C1 segment of cervical spinal cord (tissue), 14 donors: ENCODE measurements at regions not wholly inside any gene's neighbourhood (a gene's known extent, or its start where the extent isn't known, plus 50 kb on each side); places are given as distances from the start of the nearest gene placed in this dataset.
"Not testable (repeated sequence)": the region's sequence is repeated elsewhere in the genome, so short reads cannot be mapped to it uniquely, and the experiment has no call there.

Experiments used
- DNase-seq, 14 donors: peaks; one replicate each; lab custom pipeline; 2025; lab: John Stamatoyannopoulos, UW

DNA sequence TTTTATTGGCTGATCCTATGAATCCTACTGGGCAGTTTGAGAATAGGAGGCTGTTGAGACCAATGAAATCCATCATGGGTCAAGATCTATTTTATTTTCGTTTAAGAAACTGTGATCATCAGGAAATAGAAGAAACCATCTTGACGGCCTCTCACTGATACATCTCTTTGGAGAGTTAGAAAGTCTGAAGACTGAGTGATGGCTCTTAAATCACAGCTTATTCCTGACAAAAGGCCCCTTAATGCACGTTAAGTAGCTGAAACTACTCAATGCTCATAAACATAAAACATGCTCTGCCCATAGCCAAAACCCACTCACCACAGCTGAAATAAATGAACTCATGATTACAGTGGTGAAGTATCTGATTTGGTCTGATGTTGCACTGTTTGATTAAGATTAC, 784.5 kb upstream of the NEGR1 start:
- no peak for DNase-seq

DNA sequence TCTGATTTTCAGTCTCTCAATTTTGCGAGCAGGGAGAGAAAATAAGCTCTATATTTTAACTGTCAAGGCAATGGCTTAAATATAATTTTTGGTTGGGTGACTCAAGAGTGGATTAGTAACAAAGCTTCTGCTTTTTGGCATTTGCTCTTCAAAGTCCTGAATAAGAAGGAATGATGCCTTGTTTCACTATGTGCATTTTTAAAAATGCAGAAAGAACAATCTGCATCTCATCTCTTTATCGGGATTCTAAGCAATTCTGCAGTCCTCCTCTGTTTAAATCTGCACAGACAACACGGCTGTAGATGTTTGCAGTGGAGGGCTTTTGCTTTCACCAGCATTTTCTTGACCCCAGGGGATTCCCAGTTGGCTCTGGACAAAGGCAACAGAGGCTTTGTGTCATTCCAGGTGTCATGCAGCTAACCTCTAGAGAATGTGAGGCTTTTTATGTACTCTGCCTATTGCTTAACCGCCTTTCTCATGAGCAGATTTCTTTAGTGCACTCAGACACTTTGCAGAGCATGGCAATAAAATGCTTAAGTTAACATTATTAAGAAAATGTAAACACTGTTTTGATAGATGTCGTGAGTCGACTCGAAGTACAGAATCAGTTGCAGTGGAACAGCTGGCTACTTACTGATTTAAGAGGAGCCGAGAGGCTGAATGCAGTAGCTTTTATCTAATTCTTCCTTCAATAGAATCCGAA, 783.2 kb upstream of the NEGR1 start:
- no peak for DNase-seq

DNA sequence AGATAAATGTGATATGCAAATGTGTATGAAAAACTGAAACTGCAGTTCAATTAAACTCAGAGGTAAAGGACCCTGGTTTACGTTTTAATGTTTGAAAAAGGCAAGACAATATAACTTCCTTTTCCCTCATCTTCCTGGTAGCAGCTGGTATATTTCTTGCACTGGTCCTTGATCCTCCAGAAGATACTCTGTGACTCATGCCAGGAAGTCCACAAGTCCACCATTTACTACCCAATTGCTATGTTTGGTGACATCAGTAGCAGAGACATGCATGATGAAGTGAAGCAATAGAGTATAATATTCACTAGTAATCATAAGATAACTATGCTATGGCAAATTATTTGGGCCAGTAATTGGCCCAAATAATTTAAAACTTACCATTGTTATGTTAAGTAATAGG, 774.5 kb upstream of the NEGR1 start:
- DNase-seq: no peak

DNA sequence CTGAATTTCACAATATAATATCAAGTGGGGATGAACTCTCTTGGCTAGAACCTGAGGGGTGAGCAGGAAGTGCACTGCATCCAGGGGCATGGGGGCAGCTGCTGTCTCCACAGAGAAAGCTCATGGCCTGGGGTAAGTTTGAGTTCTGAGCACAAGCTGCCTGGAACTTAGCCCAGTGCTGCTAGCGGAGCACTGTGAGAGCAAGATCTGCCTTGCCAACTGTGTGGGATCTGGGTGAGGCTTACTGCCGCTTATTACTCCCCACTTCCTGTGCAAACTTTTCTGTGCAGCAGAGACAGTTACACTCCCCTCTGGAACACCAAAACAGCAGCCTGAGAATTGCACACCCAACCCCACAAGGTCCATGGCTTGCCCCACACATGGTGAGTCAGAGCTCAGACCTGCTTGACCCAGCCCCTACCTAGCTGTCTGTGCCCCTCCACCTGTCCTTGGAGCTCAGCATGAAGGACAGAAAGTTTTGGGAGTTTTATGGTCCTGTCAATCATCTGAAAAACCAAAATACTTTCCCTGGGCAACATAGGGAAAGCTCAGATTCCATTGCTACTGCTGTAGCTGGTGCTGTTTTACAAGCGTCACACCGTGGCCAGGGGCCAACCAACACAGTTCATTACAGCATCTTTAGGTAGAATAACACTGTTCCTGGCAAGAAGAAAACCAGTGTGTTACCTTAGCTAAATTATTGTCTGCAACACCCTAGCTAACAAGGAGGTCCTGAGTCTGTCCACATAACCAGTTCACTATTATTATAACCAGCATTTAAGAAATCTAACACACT, 762.1 kb upstream of the NEGR1 start:
- DNase-seq: peak in 1 of 14 donors; percentile 16

DNA sequence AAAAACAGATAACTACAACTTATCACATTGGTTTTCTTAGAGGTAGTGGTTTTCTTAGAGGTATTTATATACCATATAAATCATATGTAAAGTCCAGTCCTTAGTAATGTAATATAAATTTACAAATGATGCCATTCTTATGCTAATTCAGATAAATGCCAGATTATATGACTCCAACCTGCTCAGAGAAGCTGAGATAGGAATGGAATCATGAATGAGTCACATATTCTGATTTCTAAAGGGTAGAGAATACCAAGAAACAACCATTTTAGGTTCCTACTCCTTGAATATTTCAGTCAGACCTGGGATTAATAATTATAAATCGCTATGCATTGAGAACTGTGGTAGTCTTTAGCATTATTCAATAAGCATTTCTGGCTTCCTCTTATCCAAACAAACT, 760.1 kb upstream of the NEGR1 start:
- no peak for DNase-seq

DNA sequence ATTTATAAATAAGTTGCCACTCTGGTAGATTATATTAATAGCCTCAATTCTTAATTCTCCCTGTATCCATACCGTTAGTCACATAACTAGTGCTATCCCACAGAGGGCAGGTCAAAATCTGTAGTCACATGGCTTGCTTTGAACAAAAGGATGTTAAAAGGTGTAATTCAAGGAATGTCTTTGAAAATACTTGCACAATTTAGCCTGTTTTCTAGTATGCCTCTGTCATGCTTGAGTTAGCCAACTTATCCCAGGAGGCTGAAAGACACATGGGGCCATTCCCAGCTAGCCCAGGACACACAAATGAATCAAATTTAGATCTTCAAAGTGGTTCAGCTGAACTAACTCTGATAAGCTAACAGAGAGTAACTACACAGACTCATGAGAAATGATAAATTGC, 758.5 kb upstream of the NEGR1 start:
- no peak for DNase-seq

DNA sequence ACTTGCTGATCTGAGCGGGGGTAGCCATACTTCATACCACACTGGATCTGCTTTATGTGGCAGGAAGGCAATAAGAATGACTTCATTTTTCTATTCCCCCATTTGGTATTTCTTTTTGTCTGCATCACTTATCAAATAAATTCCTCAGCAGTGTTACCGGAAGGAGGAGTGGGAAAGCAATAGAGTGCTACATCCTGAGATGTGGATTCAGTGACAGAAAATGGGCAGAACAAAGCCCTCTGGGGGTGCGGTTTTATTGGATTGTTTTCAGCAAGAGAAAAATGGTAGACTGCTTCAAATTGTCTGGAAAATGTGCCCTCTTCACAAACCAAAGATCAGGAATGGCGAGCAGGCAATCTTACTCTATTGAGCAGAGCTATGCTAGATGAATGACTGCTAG, 751.9 kb upstream of the NEGR1 start:
- DNase-seq: no peak

DNA sequence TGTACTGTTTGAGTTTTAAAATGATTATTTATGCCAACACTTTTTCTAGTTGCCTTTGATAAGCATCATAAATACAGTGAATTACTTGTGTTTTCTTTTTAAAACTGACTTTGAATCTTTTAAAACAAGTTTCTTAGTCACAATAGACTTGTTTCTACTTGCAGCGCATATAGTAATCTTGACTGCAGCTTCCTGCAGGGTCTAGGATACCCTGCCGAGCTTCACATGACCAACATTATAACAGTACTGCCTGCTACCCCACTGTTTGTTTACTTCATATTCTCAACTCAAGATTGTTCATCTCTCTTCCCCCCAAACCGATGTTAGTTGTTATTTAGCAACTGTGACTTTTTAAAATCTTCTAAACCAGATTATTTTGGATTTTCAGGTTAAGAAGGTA, 751.3 kb upstream of the NEGR1 start:
- no peak for DNase-seq

DNA sequence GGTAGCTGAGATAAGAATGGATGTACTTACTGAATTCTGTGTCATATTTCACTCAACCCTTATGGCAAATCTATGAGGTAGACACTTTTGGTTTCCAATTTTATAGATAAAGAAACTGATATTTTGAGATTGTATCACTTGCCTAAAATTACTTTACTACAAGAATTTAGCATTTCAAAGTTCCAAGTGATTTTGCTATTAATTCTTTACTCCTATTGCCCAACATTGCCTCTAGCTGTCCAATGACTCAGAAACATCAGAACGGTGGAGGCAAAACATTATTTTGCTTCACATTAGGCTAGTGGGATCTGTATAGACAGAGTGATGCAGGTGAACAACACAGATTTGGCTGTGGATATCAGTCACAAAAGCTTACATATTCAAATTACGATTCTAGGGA, 747.2 kb upstream of the NEGR1 start:
- peak in 1 of 14 donors; percentile 0 for DNase-seq

DNA sequence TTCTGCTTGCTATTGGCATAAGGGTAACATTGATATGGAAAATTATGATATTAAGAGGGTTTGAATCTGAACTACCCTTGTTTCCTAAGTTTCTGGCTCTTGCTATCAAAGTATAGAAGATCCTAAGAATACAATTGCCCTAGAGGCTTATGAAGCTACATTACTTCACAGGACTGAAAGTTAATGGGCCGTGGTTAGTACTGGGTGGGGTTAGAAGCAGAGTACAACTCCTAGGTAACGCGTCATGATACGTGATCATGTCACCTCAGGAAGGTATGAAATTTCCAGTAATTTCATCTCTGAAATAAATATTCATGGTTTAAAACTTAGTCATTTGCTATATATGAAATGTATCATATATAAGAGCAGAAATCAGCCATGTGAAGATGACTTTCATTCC, 743.8 kb upstream of the NEGR1 start:
- no peak for DNase-seq

DNA sequence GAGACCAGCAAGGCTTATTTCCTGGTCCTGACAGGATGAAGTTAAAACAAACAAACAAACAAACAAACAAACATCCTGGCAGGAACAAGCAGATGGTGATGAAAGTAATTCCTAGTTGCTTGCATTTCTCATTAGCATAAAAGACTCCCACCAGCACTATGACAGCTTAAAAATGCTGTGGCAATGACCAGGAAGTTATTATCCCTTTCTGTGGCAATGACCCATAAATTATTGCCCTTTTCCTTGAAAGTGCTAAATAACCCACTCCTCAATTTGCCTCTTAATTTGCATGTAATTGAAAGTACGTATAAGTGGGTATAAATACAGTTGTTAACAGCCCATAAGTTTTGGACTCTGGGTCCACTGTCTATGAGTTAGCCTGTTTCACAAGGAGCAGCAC, 727.6 kb upstream of the NEGR1 start:
- DNase-seq: no peak

DNA sequence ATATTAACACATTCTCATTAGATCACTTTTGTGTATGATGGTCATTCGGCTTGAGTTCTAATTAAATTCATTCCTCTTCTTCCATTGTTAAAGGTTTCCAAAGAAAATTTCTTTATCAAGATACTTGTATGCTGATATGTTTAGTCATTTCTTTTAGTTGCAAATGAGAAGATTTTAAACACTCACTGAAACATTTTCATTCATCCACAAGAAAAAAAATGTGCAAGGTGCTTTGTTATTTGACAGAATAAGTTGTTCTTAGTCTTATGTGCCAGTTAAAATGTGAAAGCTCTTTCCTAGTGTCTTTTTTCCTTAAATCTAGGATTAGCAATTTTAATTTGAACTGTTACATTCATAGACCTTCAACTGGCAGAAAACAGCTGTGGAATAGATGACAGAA, 727.0 kb upstream of the NEGR1 start:
- no peak for DNase-seq

DNA sequence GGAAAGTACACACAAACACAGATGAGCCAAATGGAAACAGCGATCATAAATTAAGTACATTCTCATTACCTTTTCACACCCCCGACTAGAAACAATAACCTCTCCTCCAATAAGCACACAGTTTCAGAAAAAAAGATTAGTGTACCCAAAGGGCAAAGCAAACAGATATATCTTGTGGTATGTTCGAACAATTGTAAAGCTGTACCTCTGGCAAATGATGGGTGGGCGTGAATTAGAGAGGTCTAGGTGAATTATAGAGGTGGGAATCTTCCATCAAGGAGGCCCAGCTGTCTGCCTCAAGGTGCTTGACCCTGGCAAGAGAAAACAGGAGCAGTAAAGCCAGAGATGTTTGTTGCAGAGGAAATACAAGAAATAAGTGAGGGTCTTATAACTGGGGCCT, 715.3 kb upstream of the NEGR1 start:
- DNase-seq: no peak

DNA sequence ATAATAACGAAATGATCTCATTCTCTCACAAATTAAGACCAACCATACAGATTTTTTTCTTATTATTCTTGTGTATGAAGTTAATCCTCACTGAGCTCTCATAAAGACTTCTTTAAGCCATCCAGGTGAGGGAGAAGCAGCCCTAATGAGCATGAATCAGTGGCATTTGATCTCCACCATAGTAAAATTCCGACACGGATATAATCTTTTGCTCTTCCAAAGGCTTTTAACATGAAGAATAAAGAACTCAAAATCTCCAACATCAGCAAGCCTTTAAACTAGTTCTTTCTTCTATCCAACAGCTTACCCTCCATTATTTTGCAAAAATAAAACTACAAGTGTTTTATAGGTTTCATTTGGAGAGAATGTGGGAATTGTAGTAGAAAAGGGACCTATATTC, 714.7 kb upstream of the NEGR1 start:
- DNase-seq: no peak

DNA sequence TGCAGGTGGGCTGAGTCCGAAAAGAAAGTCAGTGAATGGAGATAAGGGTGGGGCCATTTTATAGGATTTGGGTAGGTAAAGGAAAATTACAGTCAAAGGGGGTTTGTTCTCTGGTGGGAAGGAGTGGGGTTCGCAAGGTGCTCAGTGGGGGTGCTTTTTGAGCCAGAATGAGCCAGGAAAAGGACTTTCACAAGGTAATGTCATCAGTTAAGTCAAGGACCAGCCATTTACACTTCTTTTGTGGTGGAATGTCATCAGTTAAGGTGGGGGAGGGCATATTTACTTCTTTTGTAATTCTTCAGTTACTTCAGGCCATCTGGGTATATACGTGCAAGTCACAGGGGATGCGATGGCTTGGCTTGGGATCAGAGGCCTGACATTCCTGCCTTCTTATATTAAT, 705.5 kb upstream of the NEGR1 start:
- DNase-seq: not testable (repeated sequence)

DNA sequence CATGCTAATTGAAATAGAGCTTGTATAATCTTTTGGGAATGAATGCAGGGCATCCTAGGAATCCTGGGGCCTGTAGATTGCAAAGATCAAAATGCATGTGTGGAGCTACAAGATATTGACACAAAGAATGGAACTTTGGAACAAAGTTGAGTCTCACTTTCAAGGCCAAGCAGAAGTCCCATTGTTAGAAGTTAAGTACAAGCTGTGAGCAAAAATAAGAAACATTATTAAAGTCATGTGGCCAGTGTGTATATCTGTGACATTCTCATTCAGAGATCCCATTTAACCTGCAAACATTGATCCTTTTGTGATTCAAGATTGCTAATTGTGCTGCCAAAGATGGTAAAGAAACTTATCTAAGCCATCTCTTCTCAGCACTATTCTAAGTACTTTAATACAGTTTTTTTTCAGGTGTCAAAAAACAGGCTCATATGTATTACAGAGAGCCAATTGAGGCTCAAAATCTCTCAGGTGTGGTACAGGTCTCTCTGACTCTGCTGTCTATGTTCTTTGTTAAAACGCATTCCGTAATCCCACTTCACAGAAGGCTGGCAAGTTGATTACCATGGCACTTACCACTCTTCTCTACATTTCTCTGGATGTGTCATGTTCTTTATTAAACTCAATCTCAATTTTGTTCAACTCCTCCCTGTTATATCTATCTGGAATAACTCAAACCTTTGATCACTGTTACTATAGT, 704.4 kb upstream of the NEGR1 start:
- no peak for DNase-seq

DNA sequence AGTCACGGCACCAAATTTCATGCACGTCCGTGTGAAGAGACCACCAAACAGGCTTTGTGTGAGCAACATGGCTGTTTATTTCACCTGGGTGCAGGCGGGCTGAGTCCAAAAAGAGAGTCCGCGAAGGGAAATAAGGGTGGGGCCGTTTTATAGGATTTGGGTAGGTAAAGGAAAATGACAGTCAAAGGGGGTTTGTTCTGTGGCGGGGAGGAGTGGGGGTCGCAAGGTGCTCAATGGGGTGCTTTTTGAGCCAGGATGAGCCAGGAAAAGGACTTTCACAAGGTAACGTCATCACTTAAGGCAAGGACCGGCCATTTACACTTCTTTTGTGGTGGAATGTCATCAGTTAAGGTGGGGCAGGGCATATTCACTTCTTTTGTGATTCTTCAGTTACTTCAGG, 702.7 kb upstream of the NEGR1 start:
- not testable (repeated sequence) for DNase-seq

DNA sequence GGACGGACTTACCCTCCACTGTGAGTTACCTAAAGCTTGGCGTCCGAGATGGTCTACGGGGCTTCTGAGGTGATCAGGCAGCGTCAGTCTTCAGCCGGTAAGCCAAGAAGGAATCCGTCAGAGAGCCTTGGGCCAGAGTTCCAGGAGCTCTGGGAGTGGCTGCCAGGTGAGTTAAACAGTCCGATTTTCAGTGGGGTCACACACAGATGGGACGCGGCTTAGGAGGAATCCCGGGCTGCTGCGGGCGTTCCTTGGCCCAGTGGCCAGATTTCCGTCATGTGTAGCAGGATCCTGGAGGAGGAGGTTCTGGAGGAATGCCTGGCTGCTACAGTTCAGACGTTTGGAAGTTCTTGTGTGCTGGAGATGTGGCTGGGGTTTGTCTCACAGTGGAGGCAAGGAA, 700.7 kb upstream of the NEGR1 start:
- not testable (repeated sequence) for DNase-seq

DNA sequence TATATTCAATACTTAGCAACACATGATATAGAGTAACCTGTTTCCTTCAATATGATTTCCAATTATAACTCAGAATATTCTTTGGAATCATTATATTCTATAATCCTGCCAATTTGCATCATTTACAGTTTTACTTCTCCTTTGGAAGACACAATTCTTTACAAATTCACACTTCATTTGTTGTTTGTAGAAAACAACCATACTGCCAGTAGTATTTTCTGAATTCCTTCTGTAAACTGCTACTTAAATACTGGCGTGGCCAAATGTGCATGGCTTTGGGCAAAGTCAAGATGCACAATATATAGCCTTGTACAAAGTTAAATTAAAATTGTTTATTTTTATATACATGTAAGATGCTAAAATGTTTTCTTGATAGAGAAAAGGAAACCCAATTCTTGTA, 687.1 kb upstream of the NEGR1 start:
- DNase-seq: no peak

DNA sequence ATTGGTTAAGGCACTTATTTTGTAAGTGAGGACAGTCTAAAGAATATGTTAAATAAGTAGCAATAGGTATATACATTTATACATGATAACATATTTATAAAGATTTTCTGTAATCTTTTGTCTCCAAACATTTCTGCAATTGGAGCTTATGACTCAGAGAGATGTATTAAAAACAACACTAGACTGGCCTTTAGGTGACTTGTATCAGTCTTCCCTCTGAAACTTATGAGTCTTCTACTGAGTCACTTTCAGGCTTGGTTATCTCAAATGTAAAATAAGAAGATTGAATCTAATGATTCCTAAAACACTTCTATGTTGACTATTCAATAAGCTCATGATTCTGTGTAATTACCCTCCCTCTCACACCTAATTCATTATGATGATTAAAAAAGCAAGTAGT, 672.6 kb upstream of the NEGR1 start:
- no peak for DNase-seq

DNA sequence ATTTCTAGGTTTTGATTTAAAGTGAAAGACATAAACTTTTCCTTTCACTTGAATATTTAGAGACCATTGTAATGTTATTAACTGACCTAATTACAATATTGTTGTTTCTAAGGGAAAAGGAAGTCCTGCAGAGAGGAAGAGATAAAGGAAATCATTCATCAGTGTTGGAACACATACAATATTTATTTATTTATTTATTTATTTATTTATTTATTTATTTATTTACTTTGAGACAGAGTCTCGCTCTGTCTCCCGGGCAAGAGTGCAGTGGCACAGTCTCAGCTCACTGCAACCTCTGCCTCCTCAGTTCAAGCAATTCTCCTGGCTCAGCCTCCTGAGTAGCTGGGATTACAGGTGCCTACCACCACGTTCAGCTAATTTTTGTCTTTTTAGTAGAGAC, 668.6 kb upstream of the NEGR1 start:
- DNase-seq: not testable (repeated sequence)

DNA sequence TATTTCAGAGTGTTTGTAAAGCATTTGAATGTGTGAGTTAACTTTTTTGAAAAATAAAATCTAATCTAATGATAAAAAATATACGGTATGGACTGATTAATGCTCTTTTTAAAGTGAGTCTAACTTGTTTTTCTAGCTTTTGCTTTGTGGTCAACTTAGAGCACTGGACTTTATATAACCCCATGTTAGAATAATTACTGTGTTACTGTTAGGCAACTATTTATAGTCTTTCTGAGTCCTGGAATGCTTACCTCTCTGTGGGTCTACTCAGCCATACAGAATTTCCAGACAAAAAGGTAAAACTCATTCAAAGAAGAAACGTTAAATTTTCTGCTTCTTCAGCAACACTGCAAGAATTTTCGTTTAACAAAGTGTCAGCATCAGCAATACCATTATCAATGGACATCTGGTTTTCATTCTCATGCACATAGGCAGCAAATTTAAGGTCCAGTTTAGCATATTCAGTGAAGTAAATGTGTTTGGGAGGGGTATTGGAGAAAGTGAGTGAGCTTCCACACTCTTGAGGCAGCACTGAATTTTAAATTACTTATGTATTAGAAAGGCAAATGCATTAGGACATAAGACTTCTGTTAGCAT, 664.7 kb upstream of the NEGR1 start:
- no peak for DNase-seq
